Mucosa of descending colon (tissue), 3 donors: ENCODE measurements at regions not wholly inside any gene's neighbourhood (a gene's known extent, or its start where the extent isn't known, plus 50 kb on each side); places are given as distances from the start of the nearest gene placed in this dataset.

ENCODE experiments used
- ATAC-seq: fragments of 200-7000 bp; cut with Tn5 transposase; one replicate; pipeline ENCODE4 v1.9.1; 2020; ENCODE audit warnings: mild to moderate bottlenecking, moderate library complexity
- DNase-seq, 3 donors: peaks; one replicate each; pipeline ENCODE4 v3.0.0-alpha.2; 2020
- H3K36me3 ChIP-seq: fragments of 200-600 bp; one replicate; pipeline ENCODE4 v1.8.0; 2021; ENCODE audit warnings: low read depth, mild to moderate bottlenecking
- H3K4me1 ChIP-seq: fragments of 200-600 bp; one replicate; pipeline ENCODE4 v1.8.0; 2021; ENCODE audit warnings: low read depth, mild to moderate bottlenecking
- H3K4me3 ChIP-seq: fragments of 200-600 bp; one replicate; pipeline ENCODE4 v1.8.0; 2021; ENCODE audit warnings: mild to moderate bottlenecking
- H3K9me3 ChIP-seq: fragments of 200-600 bp; one replicate; pipeline ENCODE4 v1.8.0; 2021; ENCODE audit warnings: mild to moderate bottlenecking
- intact Hi-C, 2 donors: fragments of 100-400 bp; cut with DNase I in 1 of 2; cut with micrococcal nuclease in 1 of 2; formaldehyde crosslinking; loops; one replicate each; pipeline versions ENCODE4 v1.11.0 to v1.11.1; 2022; cut with DNase I, micrococcal nuclease
- TF ChIP-seq, protein P1 (sequence below): fragments of 200-600 bp; IDR thresholded peaks from one replicate; pipeline ENCODE4 v1.8.0; 2022; ENCODE audit warnings: antibody characterized with exemption, mild to moderate bottlenecking
- donor health status: DM: no; HTN: no; CAD: no; lungs with moderate emphysema.
- donor health status: DM: no; HTN: no; CAD: no.
- donor health status: DM: no; HTN: yes; CAD: no.

DNA sequence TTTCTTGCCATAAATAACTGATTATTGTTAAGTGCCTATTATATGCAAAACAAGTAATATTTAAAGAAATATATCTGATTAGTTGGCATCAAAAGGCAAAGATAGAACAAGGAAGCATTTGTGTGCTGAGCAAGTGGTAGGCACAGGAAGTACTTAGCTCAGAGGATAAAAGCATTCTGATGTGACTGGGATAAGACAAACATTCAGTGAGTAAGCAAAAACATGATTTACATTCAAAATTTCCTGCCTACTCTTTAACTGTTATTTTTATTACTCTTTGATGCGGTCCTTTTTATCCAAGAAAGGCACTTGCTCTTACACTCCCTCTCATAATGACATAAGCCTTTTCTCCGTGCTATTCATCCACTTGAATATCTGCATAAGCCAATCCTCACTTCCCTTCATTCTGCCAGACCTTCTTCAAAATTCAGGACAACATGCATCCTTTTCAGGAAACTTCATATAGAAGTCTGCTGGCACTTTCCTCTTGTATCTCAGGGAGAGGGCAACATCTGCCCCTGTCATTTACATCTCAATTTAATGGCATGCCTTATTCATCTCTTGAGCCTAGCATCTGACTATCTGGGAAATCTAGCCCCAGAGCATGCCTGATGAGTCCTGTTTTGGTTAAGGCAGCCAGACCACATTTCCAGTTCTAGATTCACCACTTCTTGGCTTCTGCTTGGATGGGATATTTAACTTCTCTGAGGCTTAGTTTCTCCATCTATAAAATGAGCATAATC lies 478.2 kb upstream of the ROBO2 start:
- ATAC-seq = no peak

DNA sequence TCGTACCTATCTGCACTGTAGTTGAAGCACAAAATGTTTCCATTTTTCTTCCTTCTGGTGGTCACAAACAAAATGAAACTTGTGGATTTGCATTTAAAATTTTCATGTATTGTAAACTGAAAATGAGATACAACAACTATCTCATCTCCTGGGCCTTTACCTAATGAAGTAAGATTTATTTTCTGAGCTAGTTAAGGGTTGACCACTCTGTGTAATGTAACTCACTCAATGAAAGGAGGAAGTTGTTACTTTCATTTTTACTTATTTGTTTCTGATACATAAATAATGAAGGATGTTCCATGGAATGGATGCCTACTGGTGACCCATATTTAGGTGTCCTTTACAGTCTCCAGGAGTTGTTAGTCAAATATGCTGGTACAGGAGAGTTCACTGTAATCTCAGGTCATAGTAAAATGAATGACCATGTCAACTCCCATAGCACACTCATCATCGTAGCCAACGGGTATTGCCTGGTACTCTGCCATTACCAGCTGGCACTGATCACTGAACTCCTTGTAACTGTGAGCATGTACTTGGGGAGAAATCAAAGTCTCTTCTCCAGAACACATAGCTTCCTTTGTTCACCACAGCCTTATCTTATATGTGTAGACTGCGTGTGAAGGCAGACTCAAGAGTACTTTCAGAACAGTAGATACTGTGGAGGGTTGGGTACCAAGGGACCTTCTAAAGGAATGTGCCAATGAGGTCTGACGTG lies 474.2 kb upstream of the ROBO2 start:
- TF ChIP-seq, protein P1, sequence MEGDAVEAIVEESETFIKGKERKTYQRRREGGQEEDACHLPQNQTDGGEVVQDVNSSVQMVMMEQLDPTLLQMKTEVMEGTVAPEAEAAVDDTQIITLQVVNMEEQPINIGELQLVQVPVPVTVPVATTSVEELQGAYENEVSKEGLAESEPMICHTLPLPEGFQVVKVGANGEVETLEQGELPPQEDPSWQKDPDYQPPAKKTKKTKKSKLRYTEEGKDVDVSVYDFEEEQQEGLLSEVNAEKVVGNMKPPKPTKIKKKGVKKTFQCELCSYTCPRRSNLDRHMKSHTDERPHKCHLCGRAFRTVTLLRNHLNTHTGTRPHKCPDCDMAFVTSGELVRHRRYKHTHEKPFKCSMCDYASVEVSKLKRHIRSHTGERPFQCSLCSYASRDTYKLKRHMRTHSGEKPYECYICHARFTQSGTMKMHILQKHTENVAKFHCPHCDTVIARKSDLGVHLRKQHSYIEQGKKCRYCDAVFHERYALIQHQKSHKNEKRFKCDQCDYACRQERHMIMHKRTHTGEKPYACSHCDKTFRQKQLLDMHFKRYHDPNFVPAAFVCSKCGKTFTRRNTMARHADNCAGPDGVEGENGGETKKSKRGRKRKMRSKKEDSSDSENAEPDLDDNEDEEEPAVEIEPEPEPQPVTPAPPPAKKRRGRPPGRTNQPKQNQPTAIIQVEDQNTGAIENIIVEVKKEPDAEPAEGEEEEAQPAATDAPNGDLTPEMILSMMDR = no peak
- Histone ChIP-seq H3K36me3 (no peaks in the 10 kb centered on the region), H3K4me3 (no peak overlapping the region), H3K4me1 (no peaks in the 10 kb centered on the region), H3K9me3 (no peaks in the 10 kb centered on the region)
- ATAC-seq (no peak), DNase-seq (no peak)
- intact Hi-C loops = no loop called here

More for the DNA sequence above, 478.2 kb upstream of the ROBO2 start:
- Histone ChIP-seq H3K36me3 (no peaks in the 10 kb centered on the region), H3K4me1 (no peaks in the 10 kb centered on the region), H3K9me3 (no peaks in the 10 kb centered on the region), H3K4me3 (no peak overlapping the region)
- intact Hi-C loops = no loop called here
- DNase-seq = no peak
- TF ChIP-seq, protein P1 = no peak

DNA sequence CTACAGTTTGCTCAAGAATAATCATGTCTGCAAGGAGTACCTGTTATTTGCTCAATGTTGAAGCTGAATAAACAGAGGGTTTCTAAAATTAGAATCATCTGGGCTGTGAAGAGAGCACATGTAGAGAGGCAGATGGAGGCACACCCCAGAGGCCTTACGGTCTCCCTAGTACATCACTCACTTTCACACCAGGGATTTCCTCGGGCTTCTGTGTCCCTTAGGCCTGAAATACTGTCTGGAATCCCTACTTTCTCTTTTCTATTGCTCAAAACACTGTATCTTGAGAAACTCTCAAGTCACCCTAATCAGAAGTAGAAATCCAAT lies 473.7 kb upstream of the ROBO2 start:
- Histone ChIP-seq H3K36me3 (no peaks in the 10 kb centered on the region), H3K9me3 (no peaks in the 10 kb centered on the region), H3K4me3 (no peak overlapping the region), H3K4me1 (no peaks in the 10 kb centered on the region)
- TF ChIP-seq, protein P1 = no peak
- ATAC-seq (no peak), DNase-seq (no peak)
- intact Hi-C loops = no loop called here

DNA sequence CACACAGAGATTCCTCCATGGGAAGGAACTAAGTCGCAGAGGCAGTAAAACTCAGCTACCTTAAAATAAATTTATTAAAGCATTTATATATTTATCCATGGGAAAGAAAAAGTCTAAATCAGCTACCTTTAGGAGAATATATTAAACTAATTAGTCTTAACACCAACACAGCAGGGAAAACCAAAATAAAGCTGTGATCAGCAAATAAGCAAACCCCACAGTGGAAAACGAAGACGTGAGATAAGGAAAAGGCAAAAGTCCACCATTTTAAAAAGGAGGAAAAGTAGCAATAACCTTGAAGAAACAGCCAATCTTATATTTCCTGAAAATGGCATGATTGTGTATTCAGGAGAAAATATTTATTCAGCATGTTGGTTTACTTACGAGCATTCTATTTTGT lies 473.0 kb upstream of the ROBO2 start:
- Histone ChIP-seq H3K9me3 (no peaks in the 10 kb centered on the region), H3K4me3 (no peak overlapping the region), H3K36me3 (no peaks in the 10 kb centered on the region), H3K4me1 (no peaks in the 10 kb centered on the region)
- ATAC-seq = no peak
- TF ChIP-seq, protein P1 = no peak
- intact Hi-C loops = no loop called here
- DNase-seq = no peak

DNA sequence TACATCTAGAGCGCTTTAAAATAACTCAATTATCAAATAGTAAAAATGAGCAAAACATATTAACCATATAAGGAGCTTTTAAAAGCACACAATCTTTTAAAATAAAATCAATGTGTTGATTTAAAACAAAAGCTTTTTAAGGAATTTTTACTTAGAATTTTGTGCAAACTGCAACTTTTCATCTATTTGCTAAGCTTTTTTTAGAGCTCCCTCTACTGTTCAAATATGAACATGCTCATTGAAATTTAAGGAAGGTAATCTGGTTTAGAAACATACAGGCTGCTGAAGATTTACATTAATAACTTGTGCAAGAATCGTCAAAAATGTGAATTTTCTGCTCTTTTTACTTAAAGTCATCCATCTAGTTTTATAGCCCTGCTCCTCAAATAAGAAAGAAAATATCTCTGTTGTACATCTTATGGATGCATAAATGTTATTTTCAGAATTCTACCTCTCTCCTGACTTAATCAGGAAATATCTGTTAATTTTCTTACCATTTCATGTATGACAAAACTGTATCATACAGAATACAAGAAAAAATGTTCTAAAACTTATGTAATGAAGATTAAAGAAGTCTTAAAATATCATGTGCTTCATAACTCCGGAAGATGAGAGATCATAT lies 469.4 kb upstream of the ROBO2 start:
- ATAC-seq = no peak
- no peaks in the 10 kb centered on the region for H3K36me3 ChIP-seq
- no peak for DNase-seq
- no peaks in the 10 kb centered on the region for H3K4me1 ChIP-seq
- intact Hi-C loops = no loop called here
- TF ChIP-seq, protein P1 = peak; percentile 44
- H3K4me3 ChIP-seq = no peak overlapping the region
- no peaks in the 10 kb centered on the region for H3K9me3 ChIP-seq
